ENCODE measurements at regions not wholly inside any gene's neighbourhood (a gene's known extent, or its start where the extent isn't known, plus 50 kb on each side); places are given as distances from the start of the nearest gene placed in this dataset.

GRCh38 chr5:2164586-2164985, 281.9 kb upstream of the IRX4 start:
- no peak overlapping the region for H3K4me2 ChIP-seq (ENCODE audit: insufficient read depth, low read length)
- DNase-seq (ENCODE audit: low read depth, low spot score), result no peak
- dilution Hi-C loops (cut with MboI; ENCODE audit: extremely low pct_ligation_motif_present, low sequenced_read_pairs), result no loop called here
- H4K20me1 ChIP-seq (replicated peaks; ENCODE audit: control insufficient read depth, extremely low read depth, insufficient read depth, low read length), result no peaks in the 10 kb centered on the region
- H3K4me1 ChIP-seq (ENCODE audit: control insufficient read depth, extremely low read depth, insufficient read depth, low read length), result no peaks in the 10 kb centered on the region
- no peak for FAIRE-seq
- no peak overlapping the region for H3K27ac ChIP-seq (ENCODE audit: insufficient read depth, low read depth, low read length)
- no peak overlapping the region for H2AFZ ChIP-seq (ENCODE audit: low read depth, low read length)
- TF ChIP-seq POLR2A (IDR thresholded peaks at IDR 0.05; ENCODE audit: low read depth, low read length) (no peak), GATA2 (IDR thresholded peaks at IDR 0.05; ENCODE audit: insufficient read depth, insufficient read length, low read depth, low read length) (no peak), POLR2AphosphoS5 (IDR thresholded peaks at IDR 0.05; ENCODE audit: insufficient read depth, low read depth, low read length) (no peak), JUN (IDR thresholded peaks at IDR 0.05; ENCODE audit: borderline replicate concordance, insufficient read depth, insufficient read length, low read depth) (no peak)
- H3K4me3 ChIP-seq (replicated peaks in 1 of 3; ENCODE audit: insufficient read depth in 1 of 3, low read depth in 1 of 3, low read length in 3 of 3), result no peak overlapping the region
- H3K27me3 ChIP-seq (ENCODE audit: control insufficient read depth in 2 of 2, insufficient read depth in 2 of 2, low read length in 2 of 2), result no peaks in the 10 kb centered on the region
- H3K9ac ChIP-seq (replicated peaks; ENCODE audit: extremely low read depth, insufficient read depth, low read length), result no peak overlapping the region
- no peaks in the 10 kb centered on the region for H3K36me3 ChIP-seq (ENCODE audit: control insufficient read depth in 2 of 2, extremely low read depth in 1 of 2, insufficient read depth in 2 of 2, low read length in 2 of 2)
- no peaks in the 10 kb centered on the region for H3K9me3 ChIP-seq (replicated peaks; ENCODE audit: control insufficient read depth, insufficient read depth, low read length)
- POLR2A ChIA-PET, result no interaction called here
- CTCF ChIA-PET, result no interaction called here
- intact Hi-C loops (cut with micrococcal nuclease), result no loop called here
- no peaks in the 10 kb centered on the region for H3K9me1 ChIP-seq (replicated peaks; ENCODE audit: control insufficient read depth, extremely low read depth, insufficient read depth, low read length)
- BruUV-seq (replicated peaks), result no TSS peak
- H3K79me2 ChIP-seq (ENCODE audit: control insufficient read depth, insufficient read depth, low read length), result no peaks in the 10 kb centered on the region

GRCh38 chr5:2163940-2164490, 281.3 kb upstream of the IRX4 start:
- POLR2A ChIA-PET, result no interaction called here
- no peaks in the 10 kb centered on the region for H3K79me2 ChIP-seq (ENCODE audit: control insufficient read depth, insufficient read depth, low read length)
- no peaks in the 10 kb centered on the region for H3K36me3 ChIP-seq (ENCODE audit: control insufficient read depth in 2 of 2, extremely low read depth in 1 of 2, insufficient read depth in 2 of 2, low read length in 2 of 2)
- DNase-seq (ENCODE audit: low read depth, low spot score), result no peak
- H3K9me1 ChIP-seq (replicated peaks; ENCODE audit: control insufficient read depth, extremely low read depth, insufficient read depth, low read length), result no peaks in the 10 kb centered on the region
- no TSS peak for BruUV-seq (replicated peaks)
- H4K20me1 ChIP-seq (replicated peaks; ENCODE audit: control insufficient read depth, extremely low read depth, insufficient read depth, low read length), result no peaks in the 10 kb centered on the region
- CTCF ChIA-PET, result no interaction called here
- H3K9ac ChIP-seq (replicated peaks; ENCODE audit: extremely low read depth, insufficient read depth, low read length), result no peak overlapping the region
- no peaks in the 10 kb centered on the region for H3K4me1 ChIP-seq (ENCODE audit: control insufficient read depth, extremely low read depth, insufficient read depth, low read length)
- no peak overlapping the region for H2AFZ ChIP-seq (ENCODE audit: low read depth, low read length)
- no peaks in the 10 kb centered on the region for H3K9me3 ChIP-seq (replicated peaks; ENCODE audit: control insufficient read depth, insufficient read depth, low read length)
- no peak overlapping the region for H3K4me2 ChIP-seq (ENCODE audit: insufficient read depth, low read length)
- H3K4me3 ChIP-seq (replicated peaks in 1 of 3; ENCODE audit: insufficient read depth in 1 of 3, low read depth in 1 of 3, low read length in 3 of 3), result no peak overlapping the region
- dilution Hi-C loops (cut with MboI; ENCODE audit: extremely low pct_ligation_motif_present, low sequenced_read_pairs) (no loop called here), intact Hi-C loops (cut with micrococcal nuclease) (no loop called here)
- no peaks in the 10 kb centered on the region for H3K27me3 ChIP-seq (ENCODE audit: control insufficient read depth in 2 of 2, insufficient read depth in 2 of 2, low read length in 2 of 2)
- no peak overlapping the region for H3K27ac ChIP-seq (ENCODE audit: insufficient read depth, low read depth, low read length)
- FAIRE-seq, result no peak
- no peak for TF ChIP-seq MAX (IDR thresholded peaks at IDR 0.05; ENCODE audit: insufficient read depth, insufficient read length)
- no peak for TF ChIP-seq JUN (IDR thresholded peaks at IDR 0.05; ENCODE audit: borderline replicate concordance, insufficient read depth, insufficient read length, low read depth)
- TF ChIP-seq POLR2A (IDR thresholded peaks at IDR 0.05; ENCODE audit: low read depth, low read length), result no peak
- TF ChIP-seq CTCF (IDR thresholded peaks at IDR 0.05; ENCODE audit: extremely low read depth in 1 of 2, insufficient read depth in 1 of 2, low read depth in 1 of 2, low read length in 2 of 2), result no peak
- no peak for TF ChIP-seq GATA2 (IDR thresholded peaks at IDR 0.05; ENCODE audit: insufficient read depth, insufficient read length, low read depth, low read length)
- TF ChIP-seq EZH2 (IDR thresholded peaks at IDR 0.05; ENCODE audit: borderline replicate concordance, low read depth, low read length, severe bottlenecking), result no peak
- TF ChIP-seq FOS (IDR thresholded peaks at IDR 0.05; ENCODE audit: borderline replicate concordance, insufficient read depth, low read length), result no peak
- no peak for TF ChIP-seq POLR2AphosphoS5 (IDR thresholded peaks at IDR 0.05; ENCODE audit: insufficient read depth, low read depth, low read length)
- TF ChIP-seq MYC (IDR thresholded peaks at IDR 0.05; ENCODE audit: low read depth, low read length), result no peak

Measured in endothelial cell of umbilical vein (primary cell).